ENCODE measurements at regions not wholly inside any gene's neighbourhood (a gene's known extent, or its start where the extent isn't known, plus 50 kb on each side); places are given as distances from the start of the nearest gene placed in this dataset.

DNA sequence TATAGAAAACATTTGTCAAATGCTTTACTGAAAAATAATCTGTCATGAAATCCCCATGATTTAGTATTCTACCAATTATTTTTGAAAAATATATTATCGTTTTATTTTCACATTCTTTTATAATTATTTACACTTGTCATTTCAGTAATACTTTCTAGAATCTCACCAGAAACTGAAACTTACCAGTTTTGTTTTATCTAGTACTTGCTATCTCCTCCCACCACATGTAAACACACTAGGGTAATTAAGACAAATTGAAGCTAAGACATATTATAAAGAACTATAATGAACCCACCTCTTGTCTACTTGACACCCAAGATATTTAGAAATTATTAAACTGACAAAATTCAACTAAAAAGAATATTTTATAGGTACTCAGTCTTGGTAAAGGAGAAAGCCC, 51.5 kb upstream of the GRM3 start:
- H3K9me3 Mint-ChIP-seq: peaks cover 0 to 7% (median 2%) of the 10 kb centered on the region in 7 donors
- H3K4me3 Mint-ChIP-seq: no peak overlapping the region
- Histone ChIP-seq H3K79me2 (ENCODE audit: insufficient read depth, low read length) (no peaks in the 10 kb centered on the region), H3K27ac (ENCODE audit: low read depth in 1 of 2, low read length in 2 of 2) (no peak overlapping the region), H4K20me1 (ENCODE audit: insufficient read depth, low read length) (no peaks in the 10 kb centered on the region), H3K9me3 (replicated peaks in 1 of 2; ENCODE audit: control insufficient read depth in 1 of 2, insufficient read depth in 1 of 2, low read length in 2 of 2) (no peaks in the 10 kb centered on the region), H3K36me3 (replicated peaks in 1 of 2; ENCODE audit: control insufficient read depth in 1 of 2, insufficient read depth in 2 of 2, low read length in 2 of 2) (no peaks in the 10 kb centered on the region), H2AFZ (ENCODE audit: insufficient read depth, low read depth, low read length, poor library complexity, severe bottlenecking) (no peak overlapping the region), H3K9ac (ENCODE audit: insufficient read depth, low read length, poor library complexity, severe bottlenecking) (no peak overlapping the region), H3K27me3 (ENCODE audit: control insufficient read depth in 2 of 2, insufficient read depth in 2 of 2, low read length in 2 of 2) (no peaks in the 10 kb centered on the region), H3K4me3 (replicated peaks in 1 of 3; ENCODE audit: low read depth in 2 of 3, low read length in 3 of 3) (no peak overlapping the region), H3K4me1 (ENCODE audit: control insufficient read depth in 1 of 2, insufficient read depth in 2 of 2, low read length in 2 of 2) (no peaks in the 10 kb centered on the region), H3K4me2 (replicated peaks; ENCODE audit: extremely low read depth, low read length, poor library complexity, severe bottlenecking) (no peak overlapping the region)
- no peak overlapping the region for H3K27ac Mint-ChIP-seq
- TF ChIP-seq, protein P1, sequence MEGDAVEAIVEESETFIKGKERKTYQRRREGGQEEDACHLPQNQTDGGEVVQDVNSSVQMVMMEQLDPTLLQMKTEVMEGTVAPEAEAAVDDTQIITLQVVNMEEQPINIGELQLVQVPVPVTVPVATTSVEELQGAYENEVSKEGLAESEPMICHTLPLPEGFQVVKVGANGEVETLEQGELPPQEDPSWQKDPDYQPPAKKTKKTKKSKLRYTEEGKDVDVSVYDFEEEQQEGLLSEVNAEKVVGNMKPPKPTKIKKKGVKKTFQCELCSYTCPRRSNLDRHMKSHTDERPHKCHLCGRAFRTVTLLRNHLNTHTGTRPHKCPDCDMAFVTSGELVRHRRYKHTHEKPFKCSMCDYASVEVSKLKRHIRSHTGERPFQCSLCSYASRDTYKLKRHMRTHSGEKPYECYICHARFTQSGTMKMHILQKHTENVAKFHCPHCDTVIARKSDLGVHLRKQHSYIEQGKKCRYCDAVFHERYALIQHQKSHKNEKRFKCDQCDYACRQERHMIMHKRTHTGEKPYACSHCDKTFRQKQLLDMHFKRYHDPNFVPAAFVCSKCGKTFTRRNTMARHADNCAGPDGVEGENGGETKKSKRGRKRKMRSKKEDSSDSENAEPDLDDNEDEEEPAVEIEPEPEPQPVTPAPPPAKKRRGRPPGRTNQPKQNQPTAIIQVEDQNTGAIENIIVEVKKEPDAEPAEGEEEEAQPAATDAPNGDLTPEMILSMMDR (IDR thresholded peaks at IDR 0.05): no peak
- no peaks in the 10 kb centered on the region for H3K36me3 Mint-ChIP-seq
- WGBS (ENCODE audit: insufficient coverage): no CpG with 5 or more reads among the region's 1 CpG
- intact Hi-C loops (cut with micrococcal nuclease): no loop called here
- H3K27me3 Mint-ChIP-seq (ENCODE audit: low read depth in 3 of 3): peaks cover 0 to 2% (median 0%) of the 10 kb centered on the region in 3 donors
- no peaks in the 10 kb centered on the region for H3K4me1 Mint-ChIP-seq
- no peak for DNase-seq

DNA sequence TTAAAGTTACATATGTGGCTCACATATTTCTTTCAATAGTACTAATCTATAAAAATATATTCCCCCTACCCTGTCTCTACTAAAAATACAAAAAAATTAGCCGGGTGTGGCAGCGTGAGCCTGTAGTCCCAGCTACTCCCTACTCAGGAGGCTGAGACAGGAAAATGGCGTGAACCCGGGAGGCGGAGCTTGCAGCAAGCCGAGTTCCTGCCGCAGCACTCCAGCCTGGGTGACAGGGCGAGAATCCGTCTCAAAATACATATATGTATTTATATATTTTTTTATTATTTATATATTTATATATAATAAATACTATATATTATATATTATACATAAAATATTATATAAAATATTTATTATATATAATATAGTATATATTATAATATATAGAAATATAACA, 69.7 kb upstream of the GRM3 start:
- Mint-ChIP-seq H3K4me1 (no peaks in the 10 kb centered on the region), H3K4me3 (no peak overlapping the region), H3K27ac (no peak overlapping the region), H3K27me3 (ENCODE audit: low read depth in 3 of 3) (peaks cover 0 to 2% (median 0%) of the 10 kb centered on the region in 3 donors), H3K9me3 (peaks cover 1 to 10% (median 7%) of the 10 kb centered on the region in 7 donors), H3K36me3 (no peaks in the 10 kb centered on the region)
- H3K27me3 ChIP-seq (ENCODE audit: control insufficient read depth in 2 of 2, insufficient read depth in 2 of 2, low read length in 2 of 2): no peaks in the 10 kb centered on the region
- H3K36me3 ChIP-seq (replicated peaks in 1 of 2; ENCODE audit: control insufficient read depth in 1 of 2, insufficient read depth in 2 of 2, low read length in 2 of 2): no peaks in the 10 kb centered on the region
- intact Hi-C loops (cut with micrococcal nuclease): no loop called here
- no peak overlapping the region for H3K9ac ChIP-seq (ENCODE audit: insufficient read depth, low read length, poor library complexity, severe bottlenecking)
- 100% methylated on average over 2 of the region's 9 CpGs for WGBS (ENCODE audit: insufficient coverage)
- no peak for DNase-seq
- H3K27ac ChIP-seq (ENCODE audit: low read depth in 1 of 2, low read length in 2 of 2): no peak overlapping the region
- no peak overlapping the region for H2AFZ ChIP-seq (ENCODE audit: insufficient read depth, low read depth, low read length, poor library complexity, severe bottlenecking)
- H4K20me1 ChIP-seq (ENCODE audit: insufficient read depth, low read length): no peaks in the 10 kb centered on the region
- no peaks in the 10 kb centered on the region for H3K9me3 ChIP-seq (replicated peaks in 1 of 2; ENCODE audit: control insufficient read depth in 1 of 2, insufficient read depth in 1 of 2, low read length in 2 of 2)
- no peak overlapping the region for H3K4me2 ChIP-seq (replicated peaks; ENCODE audit: extremely low read depth, low read length, poor library complexity, severe bottlenecking)
- no peaks in the 10 kb centered on the region for H3K4me1 ChIP-seq (ENCODE audit: control insufficient read depth in 1 of 2, insufficient read depth in 2 of 2, low read length in 2 of 2)
- TF ChIP-seq, protein P1 (IDR thresholded peaks at IDR 0.05): no peak
- H3K79me2 ChIP-seq (ENCODE audit: insufficient read depth, low read length): no peaks in the 10 kb centered on the region
- no peak overlapping the region for H3K4me3 ChIP-seq (replicated peaks in 1 of 3; ENCODE audit: low read depth in 2 of 3, low read length in 3 of 3)
